SU-DHL-6 (cell line): ENCODE measurements at regions not wholly inside any gene's neighbourhood (a gene's known extent, or its start where the extent isn't known, plus 50 kb on each side); places are given as distances from the start of the nearest gene placed in this dataset.

Source experiments
- EZH2phosphoT487 ChIP-seq: fragments of 200-600 bp; sonication (generic), shearing (Covaris generic); conservative IDR thresholded peaks from 2 replicates; pipeline ENCODE4 v1.6.1; 2018; ENCODE audit warnings: mild to moderate bottlenecking, antibody characterized with exemption, low read length, moderate library complexity, mixed read lengths
- TF ChIP-seq, protein P1 (sequence below): fragments of 200-600 bp; sonication (generic); IDR thresholded peaks from one replicate; pipeline ENCODE4 v1.5.1; 2017; ENCODE audit warnings: antibody characterized with exemption, mild to moderate bottlenecking, low read length, moderate library complexity; ENCODE audit not compliant: insufficient read depth, poor library complexity, severe bottlenecking

DNA sequence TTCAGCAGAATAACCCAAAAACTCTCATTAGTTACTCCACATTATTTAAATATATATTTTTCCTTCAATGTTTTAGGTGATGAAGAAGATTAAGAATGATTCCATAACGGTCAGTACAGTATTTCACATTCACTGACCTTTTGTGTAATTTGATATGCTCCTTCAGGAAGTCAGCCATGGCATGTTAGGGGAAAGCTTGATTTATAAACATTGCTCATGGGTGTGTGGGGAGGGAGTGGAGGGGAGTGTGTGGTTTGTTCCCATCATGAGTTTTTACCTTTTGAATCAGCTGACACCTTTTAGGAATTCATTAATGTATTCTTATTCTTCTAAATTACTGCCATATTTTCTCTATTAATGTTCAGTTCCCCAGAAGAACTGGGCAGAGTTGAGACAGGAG, 240.2 kb downstream of the ATG4C start:
- TF ChIP-seq, protein P1, sequence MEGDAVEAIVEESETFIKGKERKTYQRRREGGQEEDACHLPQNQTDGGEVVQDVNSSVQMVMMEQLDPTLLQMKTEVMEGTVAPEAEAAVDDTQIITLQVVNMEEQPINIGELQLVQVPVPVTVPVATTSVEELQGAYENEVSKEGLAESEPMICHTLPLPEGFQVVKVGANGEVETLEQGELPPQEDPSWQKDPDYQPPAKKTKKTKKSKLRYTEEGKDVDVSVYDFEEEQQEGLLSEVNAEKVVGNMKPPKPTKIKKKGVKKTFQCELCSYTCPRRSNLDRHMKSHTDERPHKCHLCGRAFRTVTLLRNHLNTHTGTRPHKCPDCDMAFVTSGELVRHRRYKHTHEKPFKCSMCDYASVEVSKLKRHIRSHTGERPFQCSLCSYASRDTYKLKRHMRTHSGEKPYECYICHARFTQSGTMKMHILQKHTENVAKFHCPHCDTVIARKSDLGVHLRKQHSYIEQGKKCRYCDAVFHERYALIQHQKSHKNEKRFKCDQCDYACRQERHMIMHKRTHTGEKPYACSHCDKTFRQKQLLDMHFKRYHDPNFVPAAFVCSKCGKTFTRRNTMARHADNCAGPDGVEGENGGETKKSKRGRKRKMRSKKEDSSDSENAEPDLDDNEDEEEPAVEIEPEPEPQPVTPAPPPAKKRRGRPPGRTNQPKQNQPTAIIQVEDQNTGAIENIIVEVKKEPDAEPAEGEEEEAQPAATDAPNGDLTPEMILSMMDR, result no peak
- no peak for TF ChIP-seq EZH2phosphoT487
